HG02763 (cell line): ENCODE measurements at regions not wholly inside any gene's neighbourhood (a gene's known extent, or its start where the extent isn't known, plus 50 kb on each side); places are given as distances from the start of the nearest gene placed in this dataset.
A peak's percentile ranks its signal among the peaks of the same experiment; 100 is the strongest.

ENCODE experiments used
- ATAC-seq: cut with Tn5 transposase; IDR thresholded peaks from one replicate; pipeline ENCODE4 v1.9.1; 2021; ENCODE audit warnings: mild to moderate bottlenecking, moderate library complexity; ENCODE audit not compliant: unreplicated experiment

GRCh38 chr12:74794522-74794921, 256.9 kb downstream of the ATXN7L3B start:
- ATAC-seq = no peak

GRCh38 chr12:74801625-74802024, 264.0 kb downstream of the ATXN7L3B start:
- ATAC-seq = no peak

- ATAC-seq = no peak
Observed at GRCh38 chr12:74816398-74817175, 279.0 kb downstream of the ATXN7L3B start.

- no peak for ATAC-seq
Observed at GRCh38 chr12:74817499-74817898, 279.9 kb downstream of the ATXN7L3B start.

- no peak for ATAC-seq
Observed at GRCh38 chr12:74818412-74818811, 280.8 kb downstream of the ATXN7L3B start.

- no peak for ATAC-seq
Observed at GRCh38 chr12:74820324-74820723, 282.7 kb downstream of the ATXN7L3B start.

- ATAC-seq = no peak
Observed at GRCh38 chr12:74836567-74836966, 298.9 kb downstream of the ATXN7L3B start.

GRCh38 chr12:74846116-74846515, 308.5 kb downstream of the ATXN7L3B start:
- no peak for ATAC-seq

GRCh38 chr12:74847169-74847568, 309.5 kb downstream of the ATXN7L3B start:
- ATAC-seq = no peak

- ATAC-seq = no peak
Observed at GRCh38 chr12:74848006-74848405, 310.4 kb downstream of the ATXN7L3B start.

- no peak for ATAC-seq
Observed at GRCh38 chr12:74849801-74850200, 312.2 kb downstream of the ATXN7L3B start.

GRCh38 chr12:74871817-74872216, 334.2 kb downstream of the ATXN7L3B start:
- no peak for ATAC-seq

- ATAC-seq = no peak
Observed at GRCh38 chr12:74885775-74886174, 323.9 kb downstream of the KCNC2 start.

GRCh38 chr12:74889073-74889472, 320.6 kb downstream of the KCNC2 start:
- ATAC-seq = no peak

GRCh38 chr12:74889563-74890236, 319.9 kb downstream of the KCNC2 start:
- peak; percentile 43 for ATAC-seq

GRCh38 chr12:74890237-74890599, 319.4 kb downstream of the KCNC2 start:
- peak; percentile 91 for ATAC-seq

GRCh38 chr12:74891083-74891668, 318.5 kb downstream of the KCNC2 start:
- ATAC-seq = no peak

GRCh38 chr12:74892057-74892633, 317.5 kb downstream of the KCNC2 start:
- no peak for ATAC-seq

GRCh38 chr12:74896186-74896585, 313.5 kb downstream of the KCNC2 start:
- no peak for ATAC-seq

GRCh38 chr12:74897425-74898211, 312.0 kb downstream of the KCNC2 start:
- no peak for ATAC-seq
